ENCODE measurements at regions not wholly inside any gene's neighbourhood (a gene's known extent, or its start where the extent isn't known, plus 50 kb on each side); places are given as distances from the start of the nearest gene placed in this dataset.
"Not testable (repeated sequence)": the region's sequence is repeated elsewhere in the genome, so short reads cannot be mapped to it uniquely, and the experiment has no call there.

DNA sequence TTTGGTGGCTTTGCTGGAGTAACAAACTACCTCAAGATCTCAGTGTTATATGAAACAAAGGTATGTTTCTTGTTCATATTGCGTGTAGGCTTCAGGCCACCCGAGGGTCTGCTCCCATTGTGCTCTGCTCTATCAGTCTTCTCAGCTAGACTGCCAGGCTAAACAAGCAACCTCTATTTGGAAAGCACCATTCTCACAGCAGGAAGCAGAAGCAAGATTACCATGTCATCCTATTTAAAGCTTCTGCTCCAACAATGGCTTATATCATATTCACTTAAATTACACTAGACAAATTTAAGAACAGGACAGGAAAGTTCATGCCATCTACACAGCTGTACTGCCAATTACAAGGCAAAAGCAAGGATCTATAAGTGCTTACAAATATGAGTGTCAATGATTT lies 385.8 kb downstream of the PPARGC1A start:
- DNase-seq: no peak

DNA sequence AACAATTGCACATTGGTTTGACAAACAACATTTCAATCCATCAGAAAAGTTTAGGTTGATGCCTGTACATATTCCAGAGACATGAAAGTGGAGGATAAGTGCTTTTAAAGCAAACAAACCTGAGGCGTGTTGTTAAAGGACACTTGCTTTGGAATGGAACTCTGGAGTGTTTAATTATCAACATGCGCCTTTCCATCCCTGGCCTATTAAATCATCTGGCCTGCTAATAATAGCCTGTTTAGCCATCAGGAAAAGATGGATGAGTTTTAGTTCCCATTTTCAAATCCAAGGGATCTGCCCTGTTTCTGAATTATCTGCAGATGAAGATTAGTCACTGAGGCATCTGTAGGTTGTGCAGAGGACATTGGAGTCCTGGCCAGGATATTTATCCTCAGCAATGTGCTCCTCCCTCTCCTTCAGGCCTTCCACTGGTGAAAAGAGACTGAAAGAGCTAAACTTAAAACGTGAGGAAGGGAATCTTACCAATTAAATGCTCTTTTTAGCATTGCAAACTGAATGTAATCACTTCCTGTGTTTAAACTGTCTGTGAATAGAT lies 388.9 kb downstream of the PPARGC1A start:
- no peak for DNase-seq

DNA sequence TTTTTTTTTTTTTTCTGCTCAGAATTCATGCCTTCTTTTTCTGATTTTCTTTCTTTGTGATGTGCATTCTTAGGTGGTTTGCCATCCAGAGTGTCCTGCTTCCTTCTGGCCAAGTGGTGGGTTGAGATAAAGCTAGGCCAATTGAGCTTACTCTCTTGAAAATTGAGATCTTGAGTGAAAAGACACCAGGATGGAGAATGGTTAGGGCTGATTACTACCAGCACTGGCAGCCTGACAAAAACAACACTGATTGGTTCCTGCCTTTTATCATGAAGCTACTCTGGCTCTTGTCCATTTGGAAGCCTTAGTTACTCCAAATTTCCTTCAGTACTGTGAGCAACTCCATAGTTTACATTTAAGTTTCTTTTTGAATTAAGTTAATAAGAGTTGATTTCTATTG lies 404.0 kb downstream of the PPARGC1A start:
- no peak for DNase-seq

DNA sequence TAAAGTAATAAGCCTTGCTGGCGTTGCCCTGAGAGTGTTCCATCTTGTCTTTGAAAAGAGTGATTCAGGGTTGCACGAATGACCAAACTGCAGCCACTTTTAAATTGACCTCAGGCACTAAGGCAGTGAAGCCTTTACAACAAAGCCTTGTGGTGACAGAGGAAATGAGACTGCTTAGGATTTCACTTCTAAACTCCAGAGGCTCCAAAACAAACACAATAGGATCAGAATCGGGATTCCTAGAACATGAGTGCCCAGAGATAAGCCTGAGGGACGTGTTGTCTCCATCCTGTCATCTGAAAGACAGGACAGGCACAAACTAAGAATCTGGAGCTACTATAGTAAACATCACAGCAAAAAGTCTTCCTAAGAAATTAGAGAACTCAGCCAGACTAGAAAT lies 405.2 kb downstream of the PPARGC1A start:
- DNase-seq: no peak

DNA sequence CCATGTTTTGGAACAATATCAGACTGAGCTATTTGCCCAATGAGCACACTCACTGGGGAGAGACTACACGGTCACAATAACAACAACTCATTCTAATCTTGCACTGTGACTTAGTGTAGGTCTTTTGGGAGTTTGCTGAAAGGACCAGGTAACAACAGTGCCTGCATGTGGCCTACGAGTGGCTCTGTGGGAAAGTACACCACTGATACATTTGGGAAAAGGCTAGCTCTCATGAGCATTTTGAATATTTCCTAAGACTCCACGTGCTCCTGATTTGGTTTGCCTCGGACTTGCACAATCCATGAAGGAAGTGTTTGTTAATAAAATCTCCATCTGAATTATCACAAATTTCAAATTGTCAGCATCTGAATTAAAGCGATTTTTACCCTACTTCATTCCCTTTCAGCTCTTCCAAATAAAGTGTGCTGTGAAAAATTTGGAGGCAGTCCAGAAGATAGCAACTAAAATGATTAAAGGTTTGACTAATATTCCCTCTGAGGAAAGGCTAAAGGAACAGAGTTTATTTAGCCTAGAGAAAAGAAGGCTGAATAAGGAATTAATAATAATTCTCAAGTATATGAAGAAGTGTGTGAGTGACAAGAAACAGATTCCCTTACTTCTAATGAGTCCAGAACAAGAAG lies 406.4 kb downstream of the PPARGC1A start:
- DNase-seq: no peak

DNA sequence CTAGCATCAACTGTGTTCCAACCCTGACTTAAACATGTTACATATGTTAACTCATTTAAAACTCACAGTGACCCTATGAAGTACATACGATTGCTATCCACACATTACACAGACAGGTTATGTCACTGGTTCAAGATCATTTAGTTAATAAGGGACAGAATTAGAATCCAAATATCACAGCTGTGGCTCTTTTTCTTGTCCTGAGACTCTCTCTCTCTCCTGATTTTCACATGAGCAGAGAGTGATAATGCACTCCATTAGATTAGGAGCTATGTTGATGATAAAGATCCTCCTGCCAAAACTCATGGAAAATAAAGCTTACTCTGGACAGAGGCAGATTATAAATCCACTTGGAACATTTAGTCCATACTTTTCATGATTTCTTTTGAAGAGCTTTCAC lies 408.3 kb downstream of the PPARGC1A start:
- no peak for DNase-seq

DNA sequence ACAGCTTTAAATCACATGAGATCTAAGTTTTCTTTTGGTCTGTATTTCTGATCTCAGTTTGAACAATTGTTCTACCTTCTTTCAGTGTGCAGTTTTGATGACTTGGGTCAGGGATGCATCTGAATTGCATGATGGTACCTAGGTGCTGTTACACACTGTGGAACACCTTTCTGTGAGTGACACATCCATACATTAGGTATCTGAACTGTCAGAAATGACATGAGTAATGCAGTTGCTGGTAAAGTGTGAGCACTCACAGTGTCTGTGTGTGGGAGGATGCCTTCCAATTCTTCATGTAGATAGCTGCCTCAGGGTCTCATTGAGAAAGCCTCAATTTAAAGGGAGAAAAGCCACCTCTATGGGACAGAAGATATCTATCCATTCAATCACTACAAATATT lies 411.9 kb downstream of the PPARGC1A start:
- DNase-seq: no peak

DNA sequence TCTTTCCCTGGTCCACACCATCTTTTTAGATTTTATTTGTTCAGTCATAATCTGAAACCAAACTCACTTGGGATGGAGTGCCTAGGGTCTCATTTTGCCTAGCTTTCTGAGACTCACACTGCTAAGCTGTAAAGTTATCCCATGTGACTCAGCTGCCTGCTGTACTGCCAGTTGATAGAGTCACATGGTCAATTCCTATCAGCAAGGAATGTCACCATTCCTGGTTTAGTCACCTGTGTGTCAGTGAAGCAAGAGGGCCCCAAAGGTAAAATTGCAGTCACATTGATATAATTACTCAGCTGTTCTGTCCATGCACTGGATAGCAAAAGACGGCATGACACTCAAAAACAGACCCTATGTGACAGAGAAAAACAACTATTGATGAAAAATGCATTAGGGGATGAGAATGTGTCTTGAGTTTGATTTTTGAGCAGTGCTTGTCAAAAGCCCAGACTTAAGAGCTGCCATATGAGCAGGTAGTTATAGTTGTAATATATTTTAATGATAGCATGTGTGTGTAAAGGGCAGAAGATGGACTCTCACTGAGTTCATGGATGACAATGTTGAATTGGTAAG lies 413.2 kb downstream of the PPARGC1A start:
- DNase-seq: no peak

DNA sequence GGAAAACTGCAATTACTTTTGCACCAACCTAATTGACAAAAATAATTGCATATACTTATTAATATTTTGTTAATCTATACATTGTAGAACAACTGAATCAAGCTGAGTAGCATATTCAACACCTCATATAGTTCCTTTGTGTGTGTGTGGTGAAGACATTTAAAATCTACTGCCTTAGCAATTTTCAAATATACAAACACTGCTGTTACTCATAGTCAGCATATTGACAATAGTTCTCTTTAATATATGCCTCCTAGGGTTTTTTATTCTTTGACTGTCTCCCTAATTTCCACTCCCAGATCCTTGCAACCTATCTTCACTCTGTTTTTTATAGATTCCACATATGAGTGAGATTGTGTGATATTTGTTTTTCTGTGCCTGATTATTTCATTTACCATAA lies 426.8 kb downstream of the PPARGC1A start:
- DNase-seq: no peak

DNA sequence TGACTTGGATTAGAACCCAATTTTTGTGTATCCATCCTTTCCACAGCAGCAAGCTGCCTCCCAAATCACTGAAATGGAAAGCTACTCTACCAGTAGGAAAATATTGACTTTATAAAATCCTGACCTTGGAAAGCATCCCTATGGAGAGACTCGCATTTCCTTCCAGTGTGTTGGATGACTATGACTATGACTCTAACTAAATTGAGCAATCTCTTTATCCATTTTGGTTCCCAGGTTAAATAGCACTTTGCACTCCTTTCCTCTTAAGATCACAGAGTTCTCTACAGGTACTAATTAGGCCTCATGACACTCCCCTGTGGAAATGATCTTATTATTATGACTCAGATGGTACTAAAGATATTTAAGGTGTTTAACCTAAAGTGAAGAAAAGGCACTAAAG lies 431.8 kb downstream of the PPARGC1A start:
- no peak for DNase-seq

DNA sequence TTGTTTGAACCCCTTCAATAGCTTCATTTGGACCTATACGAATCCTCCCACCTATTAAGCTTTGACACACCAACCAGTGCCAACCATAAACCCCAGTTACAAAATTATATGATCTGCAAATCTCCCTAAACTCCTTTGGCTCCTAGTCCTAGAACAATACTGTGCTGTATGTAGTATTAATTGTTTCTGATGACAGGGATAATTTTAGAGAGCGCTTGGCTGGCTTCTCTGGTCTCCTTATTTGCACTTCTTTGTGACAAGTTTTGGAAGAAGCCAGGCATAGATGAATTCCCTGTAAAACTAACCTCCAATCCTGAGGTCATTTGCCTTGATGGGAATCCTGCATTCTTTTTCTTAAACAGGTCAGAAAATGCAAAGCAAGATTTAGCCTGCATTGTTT lies 433.0 kb downstream of the PPARGC1A start:
- no peak for DNase-seq

DNA sequence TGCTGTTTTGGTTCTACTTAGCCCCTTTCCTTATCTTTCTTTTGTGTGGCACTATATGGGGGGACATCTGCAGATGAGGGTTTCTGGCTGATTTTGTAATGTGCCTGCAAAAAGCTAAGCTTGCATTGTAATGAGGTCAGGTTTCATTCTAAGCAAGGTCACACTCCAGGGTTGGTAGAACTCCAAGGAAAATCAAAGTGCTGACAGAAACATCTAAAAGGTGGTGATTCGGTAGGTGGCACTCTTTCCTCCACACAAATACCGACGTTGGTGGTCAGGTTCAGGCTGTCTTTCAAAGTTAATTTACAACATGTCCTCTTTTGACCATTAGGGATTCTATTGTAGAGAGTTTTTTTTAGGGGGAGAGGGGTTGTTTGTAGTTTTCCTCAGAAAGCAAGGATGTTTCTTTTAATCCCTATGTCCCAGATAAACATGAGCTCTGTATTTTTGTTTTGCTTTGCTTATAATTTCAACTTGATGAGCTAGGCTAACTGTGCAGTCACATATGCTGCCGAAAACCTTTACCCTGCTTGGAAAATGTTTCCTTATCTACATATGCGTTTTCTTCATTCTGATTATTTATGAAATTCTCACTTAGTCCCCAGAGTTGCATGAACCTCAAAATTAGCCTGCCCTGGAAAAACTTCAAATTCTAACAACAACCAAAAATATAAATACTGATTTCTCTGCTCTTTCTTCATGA lies 434.2 kb downstream of the PPARGC1A start:
- DNase-seq: no peak

DNA sequence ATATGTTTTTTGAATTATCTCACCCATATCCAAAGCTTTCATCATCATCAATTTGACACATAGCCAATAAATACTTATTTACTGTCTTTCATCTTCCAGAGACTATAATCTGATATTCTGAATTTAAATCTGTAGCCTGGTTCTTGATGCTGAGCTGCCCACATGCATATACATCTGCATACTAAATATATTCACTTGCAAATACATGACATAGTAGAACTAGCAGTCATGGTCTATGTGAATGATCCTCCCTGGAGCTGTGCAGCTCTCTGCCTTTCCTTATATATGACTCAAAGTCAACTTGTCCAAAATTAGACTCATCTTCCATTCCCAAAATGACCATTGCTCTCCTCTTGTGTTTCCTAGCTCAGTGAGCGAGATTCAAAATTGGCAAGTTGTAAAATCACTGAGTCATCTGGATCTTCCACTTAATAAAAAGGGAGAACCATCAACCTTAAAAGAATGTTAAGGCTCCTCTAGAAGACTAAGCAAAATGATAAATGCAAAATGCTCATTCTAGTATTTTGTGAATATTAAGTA lies 448.2 kb downstream of the PPARGC1A start:
- DNase-seq: no peak

DNA sequence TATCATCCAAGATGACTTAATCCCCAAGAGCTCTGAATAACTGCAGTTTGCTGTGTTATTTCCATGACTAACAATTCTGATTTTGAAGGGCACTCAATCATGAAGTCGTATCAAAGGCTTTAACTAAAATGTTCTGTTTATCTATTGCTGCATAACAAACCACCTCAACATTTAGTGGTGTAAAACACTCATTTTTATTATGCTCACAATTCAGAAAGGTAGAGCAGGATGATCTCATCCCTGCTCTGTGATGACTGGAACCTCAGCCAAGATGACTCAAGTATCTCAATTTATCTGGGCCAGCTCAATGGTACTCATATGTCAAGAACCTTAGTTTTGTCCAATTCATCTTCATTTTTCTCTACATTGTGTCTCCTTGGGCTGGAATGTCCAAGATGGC lies 451.1 kb downstream of the PPARGC1A start:
- DNase-seq: no peak

DNA sequence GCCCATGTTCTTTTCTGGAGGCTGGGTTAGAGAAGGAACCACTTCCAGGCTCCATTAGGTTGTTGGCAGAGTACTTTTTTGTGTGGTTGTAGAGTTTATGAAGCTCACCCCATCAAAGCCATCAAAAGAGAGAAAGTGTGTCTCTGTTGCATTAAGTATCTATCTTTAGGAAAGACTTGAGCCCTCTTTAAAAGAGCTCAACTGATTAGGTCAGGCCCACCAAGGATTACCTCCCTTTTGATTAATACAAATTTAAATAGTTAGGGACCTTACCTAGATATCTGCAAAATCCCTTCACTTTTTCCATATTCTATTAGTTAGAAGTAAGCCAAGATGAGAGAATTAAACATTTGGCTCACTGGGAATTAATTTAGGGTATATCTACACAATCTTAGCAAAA lies 460.4 kb downstream of the PPARGC1A start:
- no peak for DNase-seq

DNA sequence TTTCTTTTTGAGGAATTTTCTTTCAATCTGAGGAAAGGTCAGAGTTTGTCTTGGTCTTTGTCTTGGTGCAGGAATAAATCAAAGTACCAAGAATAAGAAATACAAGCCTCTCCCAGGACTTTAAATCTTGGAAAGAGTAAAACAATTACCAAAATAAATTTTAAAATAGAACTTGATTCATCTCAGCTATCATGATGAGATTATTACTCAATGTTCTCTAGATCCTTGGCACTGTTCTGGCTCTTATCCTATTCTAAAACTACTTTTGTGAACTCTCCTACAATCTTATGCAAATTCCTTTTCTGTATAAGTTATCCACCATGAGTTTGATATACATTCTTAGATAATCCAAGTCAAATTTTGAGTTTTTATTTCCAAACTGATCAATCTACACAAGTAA lies 464.3 kb downstream of the PPARGC1A start:
- DNase-seq: no peak

DNA sequence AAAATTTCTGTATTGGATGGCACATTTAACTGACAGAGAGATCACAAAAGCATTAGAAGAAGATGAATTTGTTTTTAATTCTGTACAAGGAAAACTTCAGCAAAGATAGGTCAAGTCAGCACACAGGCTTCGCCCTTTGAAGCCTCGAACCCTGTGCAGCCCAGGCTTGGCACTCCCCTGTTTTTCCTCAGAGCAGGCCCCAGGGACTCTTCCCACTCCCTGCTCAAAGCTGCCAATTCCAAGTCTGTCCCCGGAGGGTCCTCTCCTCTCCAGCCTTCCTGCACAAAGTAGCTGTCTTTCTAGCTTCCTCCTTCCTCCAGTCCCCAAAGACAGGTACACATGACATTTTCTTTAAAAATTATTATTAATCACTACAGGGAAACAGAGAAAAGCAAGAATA lies 466.3 kb downstream of the PPARGC1A start:
- DNase-seq: no peak

DNA sequence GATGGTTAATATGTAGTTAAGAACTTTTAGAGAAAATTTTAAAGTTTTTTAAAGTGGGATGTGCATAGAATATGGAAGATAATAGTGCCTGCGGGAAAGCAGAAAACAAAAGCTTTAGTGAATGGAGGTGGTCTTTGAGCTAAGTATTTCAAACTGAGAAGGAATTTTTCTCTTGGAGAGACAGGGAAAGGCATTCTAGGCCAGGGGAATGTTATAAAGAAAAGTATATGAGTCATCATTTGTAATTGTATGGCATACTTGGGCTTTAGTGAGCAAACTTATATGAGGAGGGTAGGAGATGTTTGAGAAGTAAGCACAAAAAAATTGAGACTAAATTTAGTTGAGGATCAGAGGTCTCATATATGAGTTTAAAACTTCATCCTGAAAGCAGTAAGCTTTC lies 467.0 kb downstream of the PPARGC1A start:
- DNase-seq: no peak

DNA sequence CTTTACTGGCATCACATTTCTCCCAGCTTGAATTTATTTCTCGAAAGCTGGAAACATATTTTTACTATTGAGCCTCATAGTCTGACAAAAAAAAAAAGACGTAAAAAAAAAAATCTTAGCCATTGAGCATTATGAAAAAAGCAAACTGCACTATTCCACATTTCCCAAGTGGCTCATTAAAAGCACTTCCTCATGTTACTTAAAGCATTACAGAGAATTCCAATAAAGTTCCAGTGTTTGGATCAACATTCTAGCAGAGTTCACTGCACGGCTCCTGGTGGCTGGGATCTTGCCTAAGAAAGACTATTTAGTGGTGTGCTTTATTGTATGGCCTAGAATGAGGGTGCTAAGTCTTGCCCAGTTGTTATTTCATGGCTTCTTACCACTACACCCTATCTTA lies 476.2 kb downstream of the PPARGC1A start:
- DNase-seq: no peak

DNA sequence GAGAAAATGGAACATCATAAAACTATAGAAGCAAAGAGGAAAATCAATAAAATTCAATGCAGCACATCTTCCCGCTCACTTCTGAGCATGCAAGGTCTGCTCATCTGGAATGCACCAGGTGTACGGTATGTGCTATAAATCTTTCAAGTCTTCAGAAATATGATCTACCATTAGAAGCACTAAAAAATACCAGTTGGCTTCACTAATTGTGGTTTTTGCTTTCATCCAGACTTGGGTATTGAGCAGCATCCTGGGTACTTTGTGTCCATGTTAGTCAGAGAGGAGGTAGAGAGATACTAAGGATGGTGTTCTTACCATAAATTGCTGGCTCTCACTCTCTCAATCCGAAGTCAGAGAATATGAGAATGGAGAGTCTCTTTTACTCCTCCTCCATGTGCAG lies 477.1 kb downstream of the PPARGC1A start:
- no peak for DNase-seq

DNA sequence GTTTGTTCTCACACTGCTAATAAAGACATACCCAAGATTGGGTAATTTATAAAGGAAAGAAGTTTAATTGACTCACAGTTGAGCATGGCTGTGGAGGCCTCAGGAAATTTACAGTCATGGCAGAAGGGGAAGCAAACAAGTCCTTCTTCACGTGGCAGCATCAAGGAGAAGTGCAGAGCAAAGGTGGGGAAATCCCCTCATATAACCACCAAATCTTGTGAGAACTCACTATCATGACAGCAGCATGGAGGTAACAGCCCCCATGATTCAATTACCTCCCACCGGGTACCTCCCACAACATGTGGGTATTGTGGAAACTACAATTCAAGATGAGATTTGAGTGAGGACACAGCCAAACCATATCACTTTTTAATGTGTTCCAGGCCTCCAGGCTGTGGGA lies 480.9 kb downstream of the PPARGC1A start:
- not testable (repeated sequence) for DNase-seq

DNA sequence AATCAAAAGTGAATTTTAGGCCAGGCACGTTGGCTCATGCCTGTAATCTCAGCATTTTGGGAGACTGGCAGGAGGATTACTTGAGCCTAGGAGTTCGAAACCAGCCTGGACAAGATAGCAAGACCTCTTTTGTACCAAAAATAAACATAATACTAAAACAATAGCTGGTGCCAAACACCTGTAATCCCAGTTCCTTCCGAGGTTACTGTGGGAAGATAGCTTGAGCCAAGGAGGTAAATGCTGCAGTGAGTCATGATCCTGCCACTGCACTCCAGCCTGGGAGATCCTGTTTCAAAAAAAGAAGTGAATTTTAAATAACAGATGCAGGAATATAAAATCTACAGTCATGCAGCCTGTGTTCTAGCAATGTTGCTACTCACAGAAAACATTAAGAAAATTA lies 488.3 kb downstream of the PPARGC1A start:
- no peak for DNase-seq

DNA sequence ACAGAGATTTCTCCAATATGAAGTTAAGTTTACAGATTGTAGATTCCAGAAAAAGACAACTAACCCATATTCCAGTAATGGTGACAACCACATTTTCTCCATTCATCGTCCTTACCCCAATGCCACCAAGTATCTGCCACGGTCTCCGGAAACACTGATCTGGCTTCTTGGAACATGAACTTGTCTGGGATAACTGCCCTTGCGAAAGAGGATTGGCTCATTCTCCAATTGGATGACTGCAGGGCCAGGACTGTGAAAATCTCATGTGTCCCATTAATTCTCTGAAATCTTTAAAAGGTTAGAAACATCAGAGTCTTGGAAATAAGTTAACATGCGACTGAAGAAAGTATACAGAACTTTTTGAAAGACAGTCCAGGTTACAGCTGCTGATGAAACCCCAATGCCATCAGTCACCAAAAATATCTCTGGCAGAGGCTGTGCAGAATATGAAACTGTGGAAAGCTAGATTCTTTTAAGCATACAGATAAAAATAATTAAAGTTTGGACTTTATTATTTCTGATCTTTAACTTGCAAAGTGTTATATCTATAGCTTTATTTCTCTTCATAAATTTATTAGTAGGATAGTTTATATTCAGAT lies 496.9 kb downstream of the PPARGC1A start:
- DNase-seq: no peak

DNA sequence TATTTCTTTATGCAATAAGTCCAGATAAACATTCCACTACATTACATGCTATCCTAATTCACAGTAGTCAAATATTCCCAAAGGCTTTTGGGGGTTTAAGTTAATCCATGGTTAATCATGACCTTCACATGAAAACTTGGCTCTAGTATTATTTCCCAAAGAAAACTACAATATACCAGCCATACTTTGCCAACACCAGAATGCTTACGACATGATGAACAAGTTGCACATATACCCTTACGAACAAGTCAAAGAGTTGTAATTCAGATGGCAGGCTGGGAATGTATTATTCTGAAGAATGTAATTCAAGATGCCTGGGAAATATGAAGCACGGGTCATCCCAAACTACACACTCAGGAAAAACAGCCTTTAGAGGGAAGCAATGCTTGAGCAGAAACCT lies 499.6 kb downstream of the PPARGC1A start:
- DNase-seq: no peak

Measured in NCI-H510A (cell line).